ENCODE measurements at regions not wholly inside any gene's neighbourhood (a gene's known extent, or its start where the extent isn't known, plus 50 kb on each side); places are given as distances from the start of the nearest gene placed in this dataset.

- Histone ChIP-seq H3K23ac (ENCODE audit: low read depth, low read length) (no peak overlapping the region), H3K56ac (ENCODE audit: extremely low read depth, insufficient read depth, low read length) (no peak overlapping the region), H3K4me1 (ENCODE audit: control insufficient read depth, insufficient read depth, low read length) (no peaks in the 10 kb centered on the region), H2BK15ac (ENCODE audit: low read depth, low read length) (no peak overlapping the region), H3K4ac (ENCODE audit: low read depth, low read length) (no peak overlapping the region), H3K14ac (replicated peaks; ENCODE audit: low read depth, low read length) (no peak overlapping the region), H3K9me1 (ENCODE audit: insufficient read depth, low read length) (no peaks in the 10 kb centered on the region), H3K4me3 (ENCODE audit: insufficient read depth, low read depth, low read length) (no peak overlapping the region), H2AK9ac (replicated peaks; ENCODE audit: low read depth, low read length, poor library complexity) (no peak overlapping the region), H4K5ac (ENCODE audit: low read depth, low read length) (no peak overlapping the region), H4K20me1 (ENCODE audit: insufficient read depth, low read length) (no peaks in the 10 kb centered on the region), H2BK120ac (ENCODE audit: low read depth, low read length) (no peak overlapping the region), H3K9me3 (ENCODE audit: control insufficient read depth, insufficient read depth, low read length) (peaks cover 6% of the 10 kb centered on the region), H3K79me1 (ENCODE audit: low read depth in 1 of 2, low read length in 2 of 2) (no peaks in the 10 kb centered on the region), H3K18ac (ENCODE audit: low read depth, low read length) (no peak overlapping the region), H4K91ac (ENCODE audit: insufficient read depth, low read depth, low read length) (no peak overlapping the region), H2BK5ac (ENCODE audit: low read depth, low read length, poor library complexity, severe bottlenecking) (no peak overlapping the region), H3K36me3 (ENCODE audit: control insufficient read depth, insufficient read depth, low read length) (no peaks in the 10 kb centered on the region), H4K8ac (ENCODE audit: low read depth in 2 of 2, low read length in 2 of 2) (no peak overlapping the region), H3K4me2 (ENCODE audit: low read depth, low read length) (no peak overlapping the region), H3K27ac (ENCODE audit: insufficient read depth, low read length) (no peak overlapping the region), H3K9ac (ENCODE audit: low read depth, low read length) (no peak overlapping the region), H2AFZ (replicated peaks; ENCODE audit: low read length, poor library complexity) (no peak overlapping the region), H3K27me3 (ENCODE audit: control insufficient read depth, insufficient read depth, low read length) (no peaks in the 10 kb centered on the region), H2AK5ac (ENCODE audit: low read depth, low read length) (no peak overlapping the region), H2BK20ac (ENCODE audit: low read depth, low read length) (no peak overlapping the region)
- CTCF ChIA-PET, result no interaction called here
- no TSS peak for BruUV-seq (replicated peaks)
- intact Hi-C loops (cut with micrococcal nuclease) (no loop called here), in situ Hi-C loops (cut with MboI; ENCODE audit: low sequenced_read_pairs) (no loop called here), dilution Hi-C loops (cut with HindIII; ENCODE audit: low sequenced_read_pairs, unreplicated experiment) (no loop called here)
- DNase-seq, result no peak
- WGBS, 2 experiments (ENCODE audit: extremely low coverage in 2 of 2, insufficient read length in 1 of 2), result no CpG with 5 or more reads among the region's 3 CpGs
- TF ChIP-seq RFX5 (IDR thresholded peaks at IDR 0.05; ENCODE audit: low read depth, low read length) (no peak), USF2 (IDR thresholded peaks at IDR 0.05; ENCODE audit: low read depth, low read length) (no peak), MAZ (IDR thresholded peaks at IDR 0.05; ENCODE audit: borderline replicate concordance, low read depth, low read length) (no peak), MXI1 (IDR thresholded peaks at IDR 0.05; ENCODE audit: borderline replicate concordance, low read depth, low read length) (no peak), MAFK (IDR thresholded peaks at IDR 0.05; ENCODE audit: low read depth, low read length) (no peak)
- TF ChIP-seq, protein P1, sequence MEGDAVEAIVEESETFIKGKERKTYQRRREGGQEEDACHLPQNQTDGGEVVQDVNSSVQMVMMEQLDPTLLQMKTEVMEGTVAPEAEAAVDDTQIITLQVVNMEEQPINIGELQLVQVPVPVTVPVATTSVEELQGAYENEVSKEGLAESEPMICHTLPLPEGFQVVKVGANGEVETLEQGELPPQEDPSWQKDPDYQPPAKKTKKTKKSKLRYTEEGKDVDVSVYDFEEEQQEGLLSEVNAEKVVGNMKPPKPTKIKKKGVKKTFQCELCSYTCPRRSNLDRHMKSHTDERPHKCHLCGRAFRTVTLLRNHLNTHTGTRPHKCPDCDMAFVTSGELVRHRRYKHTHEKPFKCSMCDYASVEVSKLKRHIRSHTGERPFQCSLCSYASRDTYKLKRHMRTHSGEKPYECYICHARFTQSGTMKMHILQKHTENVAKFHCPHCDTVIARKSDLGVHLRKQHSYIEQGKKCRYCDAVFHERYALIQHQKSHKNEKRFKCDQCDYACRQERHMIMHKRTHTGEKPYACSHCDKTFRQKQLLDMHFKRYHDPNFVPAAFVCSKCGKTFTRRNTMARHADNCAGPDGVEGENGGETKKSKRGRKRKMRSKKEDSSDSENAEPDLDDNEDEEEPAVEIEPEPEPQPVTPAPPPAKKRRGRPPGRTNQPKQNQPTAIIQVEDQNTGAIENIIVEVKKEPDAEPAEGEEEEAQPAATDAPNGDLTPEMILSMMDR (conservative IDR thresholded peaks at IDR 0.05; ENCODE audit: low read depth, low read length), result no peak
- POLR2A ChIA-PET (ENCODE audit: unreplicated experiment), result interaction anchor here (0.5 kb wide), 1 partner anchor 596 kb away, joined by 3 read pairs; no protein-coding TSS in a partner anchor
- no peak for ATAC-seq (ENCODE audit: low read depth)
Observed at GRCh38 chr3:87732294-87732693, 326.5 kb downstream of the CGGBP1 start.

Measured in IMR-90 (cell line).